ENCODE measurements at regions not wholly inside any gene's neighbourhood (a gene's known extent, or its start where the extent isn't known, plus 50 kb on each side); places are given as distances from the start of the nearest gene placed in this dataset.
"Not testable (repeated sequence)": the region's sequence is repeated elsewhere in the genome, so short reads cannot be mapped to it uniquely, and the experiment has no call there.

- BruUV-seq (replicated peaks): no TSS peak
- Histone ChIP-seq H3K27me3 (replicated peaks; ENCODE audit: insufficient read depth, low read depth, low read length, poor library complexity) (no peaks in the 10 kb centered on the region), H3K4me3 (ENCODE audit: low read depth, low read length, poor library complexity, severe bottlenecking) (no peak overlapping the region), H3K4me1 (ENCODE audit: insufficient read depth, low read length, poor library complexity, severe bottlenecking) (peaks cover 14% of the 10 kb centered on the region), H3K36me3 (ENCODE audit: insufficient read depth, low read length, poor library complexity, severe bottlenecking) (no peaks in the 10 kb centered on the region), H3K27ac (ENCODE audit: low read depth, low read length, poor library complexity, severe bottlenecking) (no peak overlapping the region), H3K9me3 (ENCODE audit: low read depth, low read length, poor library complexity, severe bottlenecking) (no peaks in the 10 kb centered on the region)
- no peak for DNase-seq (ENCODE audit: low spot score)
- intact Hi-C loops (cut with micrococcal nuclease; ENCODE audit: unreplicated experiment): no loop called here
- POLR2A ChIA-PET (ENCODE audit: low non-redundant PET): no interaction called here
- TF ChIP-seq EZH2 (IDR thresholded peaks at IDR 0.05; ENCODE audit: borderline replicate concordance, low read depth, low read length, poor library complexity, severe bottlenecking) (no peak), CTCF (conservative IDR thresholded peaks at IDR 0.05; ENCODE audit: low read depth, low read length) (no peak)
- CTCF ChIA-PET: no interaction called here
Observed at GRCh38 chr3:177714945-177715344, 517.7 kb upstream of the TBL1XR1 start.

- TF ChIP-seq CTCF (conservative IDR thresholded peaks at IDR 0.05; ENCODE audit: low read depth, low read length) (no peak), EZH2 (IDR thresholded peaks at IDR 0.05; ENCODE audit: borderline replicate concordance, low read depth, low read length, poor library complexity, severe bottlenecking) (no peak)
- ChIA-PET POLR2A (ENCODE audit: low non-redundant PET) (no interaction called here), CTCF (no interaction called here)
- peaks cover 14% of the 10 kb centered on the region for H3K4me1 ChIP-seq (ENCODE audit: insufficient read depth, low read length, poor library complexity, severe bottlenecking)
- intact Hi-C loops (cut with micrococcal nuclease; ENCODE audit: unreplicated experiment): no loop called here
- H3K36me3 ChIP-seq (ENCODE audit: insufficient read depth, low read length, poor library complexity, severe bottlenecking): no peaks in the 10 kb centered on the region
- no peak for DNase-seq (ENCODE audit: low spot score)
- no peaks in the 10 kb centered on the region for H3K27me3 ChIP-seq (replicated peaks; ENCODE audit: insufficient read depth, low read depth, low read length, poor library complexity)
- H3K4me3 ChIP-seq (ENCODE audit: low read depth, low read length, poor library complexity, severe bottlenecking): no peak overlapping the region
- no TSS peak for BruUV-seq (replicated peaks)
- H3K9me3 ChIP-seq (ENCODE audit: low read depth, low read length, poor library complexity, severe bottlenecking): no peaks in the 10 kb centered on the region
- H3K27ac ChIP-seq (ENCODE audit: low read depth, low read length, poor library complexity, severe bottlenecking): no peak overlapping the region
Observed at GRCh38 chr3:177715980-177716379, 518.7 kb upstream of the TBL1XR1 start.

GRCh38 chr3:177720927-177721326, 523.6 kb upstream of the TBL1XR1 start:
- H3K36me3 ChIP-seq (ENCODE audit: insufficient read depth, low read length, poor library complexity, severe bottlenecking); CTCF ChIA-PET; intact Hi-C loops (cut with micrococcal nuclease; ENCODE audit: unreplicated experiment); POLR2A ChIA-PET (ENCODE audit: low non-redundant PET); H3K9me3 ChIP-seq (ENCODE audit: low read depth, low read length, poor library complexity, severe bottlenecking); DNase-seq (ENCODE audit: low spot score); H3K4me3 ChIP-seq (ENCODE audit: low read depth, low read length, poor library complexity, severe bottlenecking); H3K27ac ChIP-seq (ENCODE audit: low read depth, low read length, poor library complexity, severe bottlenecking); BruUV-seq (replicated peaks); H3K27me3 ChIP-seq (replicated peaks; ENCODE audit: insufficient read depth, low read depth, low read length, poor library complexity): not testable (repeated sequence)
- peaks cover 31% of the 10 kb centered on the region for H3K4me1 ChIP-seq (ENCODE audit: insufficient read depth, low read length, poor library complexity, severe bottlenecking)

- BruUV-seq (replicated peaks): no TSS peak
- TF ChIP-seq EZH2 (IDR thresholded peaks at IDR 0.05; ENCODE audit: borderline replicate concordance, low read depth, low read length, poor library complexity, severe bottlenecking): no peak
- no peak for TF ChIP-seq CTCF (conservative IDR thresholded peaks at IDR 0.05; ENCODE audit: low read depth, low read length)
- no peak for DNase-seq (ENCODE audit: low spot score)
Observed at GRCh38 chr3:177721864-177722785, 524.8 kb upstream of the TBL1XR1 start.

More at GRCh38 chr3:177721864-177722785, 524.8 kb upstream of the TBL1XR1 start:
- no peak overlapping the region for H3K4me3 ChIP-seq (ENCODE audit: low read depth, low read length, poor library complexity, severe bottlenecking)
- no peaks in the 10 kb centered on the region for H3K36me3 ChIP-seq (ENCODE audit: insufficient read depth, low read length, poor library complexity, severe bottlenecking)
- no peak overlapping the region for H3K27ac ChIP-seq (ENCODE audit: low read depth, low read length, poor library complexity, severe bottlenecking)
- intact Hi-C loops (cut with micrococcal nuclease; ENCODE audit: unreplicated experiment): no loop called here
- no peaks in the 10 kb centered on the region for H3K27me3 ChIP-seq (replicated peaks; ENCODE audit: insufficient read depth, low read depth, low read length, poor library complexity)
- ChIA-PET POLR2A (ENCODE audit: low non-redundant PET) (no interaction called here), CTCF (no interaction called here)
- H3K4me1 ChIP-seq (ENCODE audit: insufficient read depth, low read length, poor library complexity, severe bottlenecking): peaks cover 31% of the 10 kb centered on the region
- no peaks in the 10 kb centered on the region for H3K9me3 ChIP-seq (ENCODE audit: low read depth, low read length, poor library complexity, severe bottlenecking)

All from A673 (cell line).